ENCODE measurements at regions not wholly inside any gene's neighbourhood (a gene's known extent, or its start where the extent isn't known, plus 50 kb on each side); places are given as distances from the start of the nearest gene placed in this dataset.
"Not testable (repeated sequence)": the region's sequence is repeated elsewhere in the genome, so short reads cannot be mapped to it uniquely, and the experiment has no call there.

- no peak overlapping the region for H3K4me3 ChIP-seq
- no peaks in the 10 kb centered on the region for H3K36me3 ChIP-seq (ENCODE audit: low read depth)
- intact Hi-C loops (cut with DNase I, micrococcal nuclease) = no loop called here
- TF ChIP-seq, protein P1, sequence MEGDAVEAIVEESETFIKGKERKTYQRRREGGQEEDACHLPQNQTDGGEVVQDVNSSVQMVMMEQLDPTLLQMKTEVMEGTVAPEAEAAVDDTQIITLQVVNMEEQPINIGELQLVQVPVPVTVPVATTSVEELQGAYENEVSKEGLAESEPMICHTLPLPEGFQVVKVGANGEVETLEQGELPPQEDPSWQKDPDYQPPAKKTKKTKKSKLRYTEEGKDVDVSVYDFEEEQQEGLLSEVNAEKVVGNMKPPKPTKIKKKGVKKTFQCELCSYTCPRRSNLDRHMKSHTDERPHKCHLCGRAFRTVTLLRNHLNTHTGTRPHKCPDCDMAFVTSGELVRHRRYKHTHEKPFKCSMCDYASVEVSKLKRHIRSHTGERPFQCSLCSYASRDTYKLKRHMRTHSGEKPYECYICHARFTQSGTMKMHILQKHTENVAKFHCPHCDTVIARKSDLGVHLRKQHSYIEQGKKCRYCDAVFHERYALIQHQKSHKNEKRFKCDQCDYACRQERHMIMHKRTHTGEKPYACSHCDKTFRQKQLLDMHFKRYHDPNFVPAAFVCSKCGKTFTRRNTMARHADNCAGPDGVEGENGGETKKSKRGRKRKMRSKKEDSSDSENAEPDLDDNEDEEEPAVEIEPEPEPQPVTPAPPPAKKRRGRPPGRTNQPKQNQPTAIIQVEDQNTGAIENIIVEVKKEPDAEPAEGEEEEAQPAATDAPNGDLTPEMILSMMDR (IDR thresholded peaks at IDR 0.05) = no peak
- H3K9me3 ChIP-seq = no peaks in the 10 kb centered on the region
- no peak for ATAC-seq
- DNase-seq = no peak
- H3K4me1 ChIP-seq (ENCODE audit: low read depth) = no peaks in the 10 kb centered on the region
These were observed 752.8 kb upstream of the MIR17HG start for GRCh38 chr13:90594681-90595080.

- no peak overlapping the region for H3K4me3 ChIP-seq
- H3K4me1 ChIP-seq (ENCODE audit: low read depth) = no peaks in the 10 kb centered on the region
- no peaks in the 10 kb centered on the region for H3K36me3 ChIP-seq (ENCODE audit: low read depth)
- no peaks in the 10 kb centered on the region for H3K9me3 ChIP-seq
- intact Hi-C loops (cut with DNase I, micrococcal nuclease) = no loop called here
- DNase-seq (no peak), ATAC-seq (no peak)
- TF ChIP-seq, protein P1 (IDR thresholded peaks at IDR 0.05) = no peak
These were observed 741.8 kb upstream of the MIR17HG start for GRCh38 chr13:90605664-90606063.

GRCh38 chr13:90606921-90607320, 740.6 kb upstream of the MIR17HG start:
- H3K4me3 ChIP-seq; H3K36me3 ChIP-seq (ENCODE audit: low read depth); H3K9me3 ChIP-seq; intact Hi-C loops (cut with DNase I, micrococcal nuclease); ATAC-seq; DNase-seq; H3K4me1 ChIP-seq (ENCODE audit: low read depth): not testable (repeated sequence)

DNA sequence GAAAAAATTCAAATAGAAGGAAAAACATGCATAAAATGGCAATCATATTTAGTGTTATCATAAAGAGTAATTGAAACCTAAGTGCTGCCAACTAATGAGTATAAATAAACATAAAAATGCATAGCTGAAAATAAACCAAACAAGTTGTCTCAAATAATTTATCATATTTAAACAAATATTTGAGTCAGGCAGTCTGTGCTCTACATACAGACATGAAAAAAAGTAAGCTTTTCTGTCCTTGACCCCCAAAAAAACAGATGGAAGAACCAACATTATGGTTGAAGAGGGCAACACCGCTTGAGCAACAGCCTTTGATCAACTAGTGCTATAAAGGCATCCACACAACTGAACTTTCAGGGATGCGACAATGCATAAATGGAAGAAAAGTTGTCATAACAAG, 735.1 kb upstream of the MIR17HG start:
- no peaks in the 10 kb centered on the region for H3K4me1 ChIP-seq (ENCODE audit: low read depth)
- H3K36me3 ChIP-seq (ENCODE audit: low read depth) = no peaks in the 10 kb centered on the region
- DNase-seq (no peak), ATAC-seq (no peak)
- no peak overlapping the region for H3K4me3 ChIP-seq
- H3K9me3 ChIP-seq = no peaks in the 10 kb centered on the region
- intact Hi-C loops (cut with DNase I, micrococcal nuclease) = no loop called here
- TF ChIP-seq, protein P1 (IDR thresholded peaks at IDR 0.05) = no peak

- no peak for ATAC-seq
- Histone ChIP-seq H3K4me3 (no peak overlapping the region), H3K9me3 (no peaks in the 10 kb centered on the region), H3K4me1 (ENCODE audit: low read depth) (no peaks in the 10 kb centered on the region), H3K36me3 (ENCODE audit: low read depth) (no peaks in the 10 kb centered on the region)
- DNase-seq = no peak
- intact Hi-C loops (cut with DNase I, micrococcal nuclease) = no loop called here
- TF ChIP-seq, protein P1 (IDR thresholded peaks at IDR 0.05) = no peak
These were observed 734.3 kb upstream of the MIR17HG start for GRCh38 chr13:90613076-90613795.

DNA sequence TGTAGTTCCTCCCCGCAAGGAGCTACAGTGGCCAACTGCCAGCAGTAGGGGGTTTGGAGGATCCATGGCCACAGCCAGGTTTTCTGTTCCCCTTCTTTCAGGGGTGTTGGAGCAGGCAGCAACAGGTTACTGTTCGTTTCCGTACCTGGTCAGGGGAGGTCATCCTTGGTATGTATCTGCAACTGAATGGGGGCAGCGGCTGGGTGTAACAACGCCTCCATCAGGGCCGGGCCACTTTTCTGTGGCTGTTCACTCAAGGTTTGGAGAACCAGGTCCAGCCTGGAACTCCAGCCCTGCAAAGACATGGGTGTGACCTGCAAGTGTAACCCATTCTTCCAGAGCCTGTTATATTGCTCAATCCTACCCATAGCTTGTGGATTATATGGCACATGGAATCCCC, 732.3 kb upstream of the MIR17HG start:
- TF ChIP-seq, protein P1 (IDR thresholded peaks at IDR 0.05) = no peak
- DNase-seq (no peak), ATAC-seq (no peak)
- no peak overlapping the region for H3K4me3 ChIP-seq
- no peaks in the 10 kb centered on the region for H3K4me1 ChIP-seq (ENCODE audit: low read depth)
- H3K9me3 ChIP-seq = no peaks in the 10 kb centered on the region
- no peaks in the 10 kb centered on the region for H3K36me3 ChIP-seq (ENCODE audit: low read depth)
- intact Hi-C loops (cut with DNase I, micrococcal nuclease) = no loop called here
